ENCODE measurements at regions not wholly inside any gene's neighbourhood (a gene's known extent, or its start where the extent isn't known, plus 50 kb on each side); places are given as distances from the start of the nearest gene placed in this dataset.

DNA sequence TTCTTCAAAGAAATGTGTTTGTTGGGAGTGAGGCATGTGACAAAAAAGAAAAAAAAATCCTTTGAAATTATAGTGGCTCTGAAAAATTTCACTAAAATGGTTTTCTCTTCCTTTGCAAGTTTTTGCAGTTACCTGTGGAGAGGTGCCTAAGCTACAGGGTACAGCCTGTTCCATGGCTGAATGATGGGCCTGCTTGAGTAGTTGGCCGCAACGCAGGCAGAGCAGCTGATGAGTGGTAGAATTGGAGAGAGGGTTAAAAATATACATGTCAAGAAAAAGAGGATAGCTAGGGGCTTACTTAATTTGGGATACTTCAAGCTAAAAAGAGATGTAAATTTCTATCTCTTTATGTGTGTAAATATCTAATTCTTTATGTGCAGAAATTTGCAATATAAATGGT lies 629.1 kb upstream of the SLC10A2 start:
- no peak for TF ChIP-seq POLR2A (IDR thresholded peaks at IDR 0.05)
- TF ChIP-seq, protein P1, sequence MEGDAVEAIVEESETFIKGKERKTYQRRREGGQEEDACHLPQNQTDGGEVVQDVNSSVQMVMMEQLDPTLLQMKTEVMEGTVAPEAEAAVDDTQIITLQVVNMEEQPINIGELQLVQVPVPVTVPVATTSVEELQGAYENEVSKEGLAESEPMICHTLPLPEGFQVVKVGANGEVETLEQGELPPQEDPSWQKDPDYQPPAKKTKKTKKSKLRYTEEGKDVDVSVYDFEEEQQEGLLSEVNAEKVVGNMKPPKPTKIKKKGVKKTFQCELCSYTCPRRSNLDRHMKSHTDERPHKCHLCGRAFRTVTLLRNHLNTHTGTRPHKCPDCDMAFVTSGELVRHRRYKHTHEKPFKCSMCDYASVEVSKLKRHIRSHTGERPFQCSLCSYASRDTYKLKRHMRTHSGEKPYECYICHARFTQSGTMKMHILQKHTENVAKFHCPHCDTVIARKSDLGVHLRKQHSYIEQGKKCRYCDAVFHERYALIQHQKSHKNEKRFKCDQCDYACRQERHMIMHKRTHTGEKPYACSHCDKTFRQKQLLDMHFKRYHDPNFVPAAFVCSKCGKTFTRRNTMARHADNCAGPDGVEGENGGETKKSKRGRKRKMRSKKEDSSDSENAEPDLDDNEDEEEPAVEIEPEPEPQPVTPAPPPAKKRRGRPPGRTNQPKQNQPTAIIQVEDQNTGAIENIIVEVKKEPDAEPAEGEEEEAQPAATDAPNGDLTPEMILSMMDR (IDR thresholded peaks at IDR 0.05) = no peak
- WGBS, 2 donors = 79 to 80% methylated on average over 2 of the region's 2 CpGs

DNA sequence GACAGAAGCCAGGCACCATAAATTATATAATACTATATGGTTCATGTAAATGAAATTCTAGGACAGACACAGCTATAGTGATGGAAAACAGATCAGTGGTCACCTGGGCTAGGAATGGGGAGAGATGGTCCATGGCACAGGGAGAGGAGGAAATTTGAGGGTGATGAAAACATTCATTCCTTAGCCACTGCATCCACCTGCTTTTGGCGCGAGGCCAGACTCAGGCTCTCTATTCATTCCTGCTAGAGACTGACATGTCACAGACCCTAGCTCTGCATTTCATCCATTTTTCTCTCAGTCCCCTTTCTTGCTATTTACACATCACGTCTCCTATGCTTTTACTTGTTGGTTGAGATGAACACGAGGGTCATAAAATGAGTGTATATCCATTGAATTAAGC lies 628.3 kb upstream of the SLC10A2 start:
- Histone ChIP-seq H3K9me3 (no peaks in the 10 kb centered on the region), H3K36me3 (replicated peaks in 1 of 2; ENCODE audit: insufficient read depth in 1 of 2, low read depth in 2 of 2) (no peaks in the 10 kb centered on the region), H3K4me3 (no peak overlapping the region), H3K27me3 (no peaks in the 10 kb centered on the region), H3K4me1 (no peaks in the 10 kb centered on the region), H3K27ac (no peak overlapping the region)
- DNase-seq (peak in 2 of 4 donors; percentile 7 to 10), ATAC-seq (no peak)
- WGBS, 2 donors = 60 to 63% methylated on average over 4 of the region's 4 CpGs
- intact Hi-C loops (cut with DNase I) = no loop called here
- TF ChIP-seq, protein P1 (IDR thresholded peaks at IDR 0.05) = no peak
- TF ChIP-seq POLR2A (IDR thresholded peaks at IDR 0.05) = no peak

More for the DNA sequence above, 629.1 kb upstream of the SLC10A2 start:
- Histone ChIP-seq H3K27me3 (no peaks in the 10 kb centered on the region), H3K36me3 (replicated peaks in 1 of 2; ENCODE audit: insufficient read depth in 1 of 2, low read depth in 2 of 2) (no peaks in the 10 kb centered on the region), H3K27ac (no peak overlapping the region), H3K4me3 (no peak overlapping the region), H3K9me3 (no peaks in the 10 kb centered on the region), H3K4me1 (no peaks in the 10 kb centered on the region)
- intact Hi-C loops (cut with DNase I) = no loop called here
- ATAC-seq (no peak), DNase-seq (no peak)

GRCh38 chr13:103694033-103694432 lies 627.8 kb upstream of the SLC10A2 start:
- H3K4me1 ChIP-seq = no peaks in the 10 kb centered on the region
- WGBS, 2 donors = 26 to 37% methylated on average over 5 of the region's 5 CpGs
- TF ChIP-seq, protein P1 (IDR thresholded peaks at IDR 0.05) = no peak
- no peak for TF ChIP-seq POLR2A (IDR thresholded peaks at IDR 0.05)
- H3K9me3 ChIP-seq = no peaks in the 10 kb centered on the region
- H3K27ac ChIP-seq = no peak overlapping the region
- DNase-seq (no peak), ATAC-seq (no peak)
- intact Hi-C loops (cut with DNase I) = no loop called here
- H3K27me3 ChIP-seq = no peaks in the 10 kb centered on the region
- no peak overlapping the region for H3K4me3 ChIP-seq
- no peaks in the 10 kb centered on the region for H3K36me3 ChIP-seq (replicated peaks in 1 of 2; ENCODE audit: insufficient read depth in 1 of 2, low read depth in 2 of 2)

DNA sequence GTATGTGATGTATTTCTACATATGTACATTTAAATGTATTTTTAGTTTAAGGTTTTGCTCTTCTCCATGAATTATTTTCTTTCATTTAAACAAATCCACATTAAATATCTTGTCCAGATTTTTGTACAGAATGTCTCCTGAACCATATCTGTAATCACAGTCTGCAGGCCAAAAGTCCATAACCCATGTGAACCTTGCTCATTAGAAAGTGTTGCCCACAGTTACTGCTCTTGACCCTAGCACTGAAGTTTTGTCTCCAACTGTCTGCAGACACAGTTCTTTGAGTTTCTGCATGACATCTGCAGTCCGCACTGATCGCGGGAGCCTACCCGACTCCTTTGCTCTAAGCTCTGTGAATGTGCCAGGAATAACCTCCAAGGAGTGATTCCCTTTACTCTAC lies 626.2 kb upstream of the SLC10A2 start:
- 76 to 89% methylated on average over 4 of the region's 4 CpGs for WGBS, 2 donors
- Histone ChIP-seq H3K4me1 (no peaks in the 10 kb centered on the region), H3K4me3 (no peak overlapping the region), H3K9me3 (no peaks in the 10 kb centered on the region), H3K27me3 (no peaks in the 10 kb centered on the region), H3K27ac (no peak overlapping the region), H3K36me3 (replicated peaks in 1 of 2; ENCODE audit: insufficient read depth in 1 of 2, low read depth in 2 of 2) (no peaks in the 10 kb centered on the region)
- no peak for ATAC-seq
- intact Hi-C loops (cut with DNase I) = no loop called here
- no peak for DNase-seq
- TF ChIP-seq POLR2A (IDR thresholded peaks at IDR 0.05) = no peak
- TF ChIP-seq, protein P1 (IDR thresholded peaks at IDR 0.05) = no peak

DNA sequence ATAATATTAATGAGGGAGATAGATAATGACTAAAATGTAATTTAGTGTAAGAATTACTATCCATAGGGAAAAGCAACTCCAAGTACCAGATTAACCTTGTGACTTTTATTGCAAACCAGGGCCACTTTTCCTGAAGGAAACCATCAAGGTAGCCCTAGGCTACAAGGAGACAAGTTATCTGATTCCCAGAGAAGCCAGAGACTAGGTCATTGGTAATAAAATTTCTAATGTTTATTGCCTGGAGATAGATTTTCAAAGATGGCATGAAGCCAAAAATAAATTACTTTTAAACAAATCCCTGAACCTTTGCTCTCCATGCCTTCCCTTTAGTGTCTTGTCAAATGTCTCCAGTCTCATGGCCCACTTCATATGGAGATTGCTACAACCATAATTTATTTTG lies 610.1 kb upstream of the SLC10A2 start:
- no peak for TF ChIP-seq POLR2A (IDR thresholded peaks at IDR 0.05)
- TF ChIP-seq, protein P1 (IDR thresholded peaks at IDR 0.05) = no peak
- H3K27ac ChIP-seq = no peak overlapping the region
- H3K27me3 ChIP-seq = no peaks in the 10 kb centered on the region
- intact Hi-C loops (cut with DNase I) = no loop called here
- no peaks in the 10 kb centered on the region for H3K9me3 ChIP-seq
- H3K4me1 ChIP-seq = no peaks in the 10 kb centered on the region
- ATAC-seq = no peak
- no peaks in the 10 kb centered on the region for H3K36me3 ChIP-seq (replicated peaks in 1 of 2; ENCODE audit: insufficient read depth in 1 of 2, low read depth in 2 of 2)
- DNase-seq = no peak
- H3K4me3 ChIP-seq = no peak overlapping the region
